ENCODE measurements at regions not wholly inside any gene's neighbourhood (a gene's known extent, or its start where the extent isn't known, plus 50 kb on each side); places are given as distances from the start of the nearest gene placed in this dataset.

DNA sequence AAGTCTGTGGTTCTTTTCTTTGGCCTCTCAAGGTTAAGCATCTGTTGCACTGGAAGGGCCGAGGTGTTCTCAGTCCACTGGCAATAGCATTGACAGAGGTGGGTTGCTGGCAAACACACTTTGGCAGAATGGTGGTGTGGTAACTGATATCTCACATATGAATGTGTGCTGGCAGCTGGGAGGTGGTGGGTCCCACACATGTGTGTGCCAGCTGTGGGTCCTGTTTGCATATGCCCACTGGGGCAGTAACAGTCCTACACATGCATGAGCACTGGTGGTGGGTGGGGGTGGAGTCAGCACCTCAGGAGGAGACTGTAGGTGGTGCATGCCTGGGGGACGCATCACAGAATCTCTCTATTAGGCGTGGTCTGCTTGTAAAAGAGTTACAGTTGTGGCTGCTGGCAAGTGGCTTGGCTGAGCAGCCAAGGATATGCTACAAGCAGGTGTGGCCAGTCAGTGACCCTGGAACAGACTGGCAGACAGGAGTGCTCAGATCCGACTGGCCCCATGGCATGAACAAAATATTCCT lies 934.3 kb downstream of the GRIK2 start:
- Histone ChIP-seq H3K9me3 (ENCODE audit: control insufficient read depth in 2 of 2, insufficient read depth in 1 of 2, low read length in 1 of 2) (no peaks in the 10 kb centered on the region), H3K27me3 (ENCODE audit: control insufficient read depth in 2 of 2, insufficient read depth in 1 of 2, low read length in 1 of 2) (no peaks in the 10 kb centered on the region), H3K4me3 (ENCODE audit: low read length in 2 of 2) (no peak overlapping the region), H3K4me1 (ENCODE audit: control insufficient read depth in 2 of 2, insufficient read depth in 2 of 2, low read length in 2 of 2) (no peaks in the 10 kb centered on the region), H3K27ac (ENCODE audit: low read depth in 1 of 2, low read length in 1 of 2) (no peak overlapping the region), H3K36me3 (ENCODE audit: control insufficient read depth in 2 of 2, insufficient read depth in 2 of 2, low read length in 1 of 2) (no peaks in the 10 kb centered on the region)
- WGBS: 96% methylated on average over 4 of the region's 4 CpGs
- no peak for DNase-seq (ENCODE audit: low read depth in 6 of 9, low spot score in 9 of 9)

DNA sequence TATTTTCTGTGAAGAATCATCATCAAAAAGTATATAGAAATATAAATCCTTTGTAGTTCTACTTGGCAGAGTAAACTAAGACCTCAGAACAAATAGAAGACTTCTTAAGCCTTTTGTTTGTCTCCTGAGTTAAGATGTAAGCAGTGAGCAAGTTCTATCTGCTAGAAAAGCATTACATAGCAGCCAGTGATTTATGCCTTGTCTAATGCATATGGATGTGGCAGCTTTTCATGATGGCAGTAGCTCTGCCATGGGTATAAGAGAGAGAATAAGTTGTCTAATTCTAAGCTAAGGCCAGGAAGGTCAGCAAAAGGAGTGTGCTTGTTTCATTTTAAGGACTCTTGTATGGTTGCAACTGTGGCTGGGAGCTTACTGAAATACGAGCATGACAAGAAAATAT lies 920.2 kb downstream of the GRIK2 start:
- no peaks in the 10 kb centered on the region for H3K36me3 ChIP-seq (ENCODE audit: control insufficient read depth in 2 of 2, insufficient read depth in 2 of 2, low read length in 1 of 2)
- no peaks in the 10 kb centered on the region for H3K4me1 ChIP-seq (ENCODE audit: control insufficient read depth in 2 of 2, insufficient read depth in 2 of 2, low read length in 2 of 2)
- no peak overlapping the region for H3K27ac ChIP-seq (ENCODE audit: low read depth in 1 of 2, low read length in 1 of 2)
- H3K4me3 ChIP-seq (ENCODE audit: low read length in 2 of 2): no peak overlapping the region
- no peak for DNase-seq (ENCODE audit: low read depth in 6 of 9, low spot score in 9 of 9)
- WGBS: 92% methylated on average over 1 of the region's 1 CpG
- H3K9me3 ChIP-seq (ENCODE audit: control insufficient read depth in 2 of 2, insufficient read depth in 1 of 2, low read length in 1 of 2): no peaks in the 10 kb centered on the region
- no peaks in the 10 kb centered on the region for H3K27me3 ChIP-seq (ENCODE audit: control insufficient read depth in 2 of 2, insufficient read depth in 1 of 2, low read length in 1 of 2)

DNA sequence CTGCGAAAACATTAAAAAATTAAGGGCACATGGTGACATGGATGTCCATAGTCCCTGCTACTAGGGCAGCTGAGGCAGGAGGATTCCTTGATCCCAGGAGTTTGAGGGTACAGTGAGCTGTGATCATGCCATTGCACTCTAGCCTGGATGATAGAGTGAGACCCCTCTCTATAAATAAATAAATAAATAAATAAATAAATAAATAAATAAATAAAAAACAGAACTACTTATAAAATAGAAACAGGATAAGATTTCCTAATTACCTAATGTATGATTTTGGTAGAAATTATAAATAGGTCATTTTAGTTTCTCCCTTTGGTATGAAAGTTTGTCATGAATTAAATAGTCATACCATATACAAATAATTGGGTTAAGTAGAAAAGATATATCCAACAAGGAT lies 916.2 kb downstream of the GRIK2 start:
- 91% methylated on average over 1 of the region's 1 CpG for WGBS
- H3K36me3 ChIP-seq (ENCODE audit: control insufficient read depth in 2 of 2, insufficient read depth in 2 of 2, low read length in 1 of 2): no peaks in the 10 kb centered on the region
- no peaks in the 10 kb centered on the region for H3K27me3 ChIP-seq (ENCODE audit: control insufficient read depth in 2 of 2, insufficient read depth in 1 of 2, low read length in 1 of 2)
- no peak overlapping the region for H3K27ac ChIP-seq (ENCODE audit: low read depth in 1 of 2, low read length in 1 of 2)
- DNase-seq (ENCODE audit: low read depth in 6 of 9, low spot score in 9 of 9): no peak
- no peak overlapping the region for H3K4me3 ChIP-seq (ENCODE audit: low read length in 2 of 2)
- H3K4me1 ChIP-seq (ENCODE audit: control insufficient read depth in 2 of 2, insufficient read depth in 2 of 2, low read length in 2 of 2): no peaks in the 10 kb centered on the region
- H3K9me3 ChIP-seq (ENCODE audit: control insufficient read depth in 2 of 2, insufficient read depth in 1 of 2, low read length in 1 of 2): peaks cover 0 to 5% of the 10 kb centered on the region in 2 donors

DNA sequence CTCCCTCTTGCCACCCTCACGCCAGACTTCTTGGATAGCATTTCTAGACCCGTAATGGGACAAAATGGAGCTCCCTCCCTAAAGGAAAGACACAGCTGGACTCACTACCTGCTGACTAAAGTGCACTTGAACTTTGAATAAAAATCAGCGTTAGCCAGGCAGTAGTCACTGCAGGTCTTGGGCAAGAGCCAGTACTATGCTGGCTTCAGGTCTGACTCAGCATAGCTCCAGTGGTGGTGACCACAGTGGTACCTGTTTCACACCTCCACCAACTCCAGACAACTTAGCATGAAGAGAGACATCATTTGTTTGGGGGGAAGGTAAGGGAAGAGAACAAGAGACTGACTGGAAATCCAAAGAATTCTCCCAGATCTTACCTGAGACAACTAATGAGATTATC lies 906.8 kb downstream of the GRIK2 start:
- Histone ChIP-seq H3K27ac (ENCODE audit: low read depth in 1 of 2, low read length in 1 of 2) (no peak overlapping the region), H3K27me3 (ENCODE audit: control insufficient read depth in 2 of 2, insufficient read depth in 1 of 2, low read length in 1 of 2) (no peaks in the 10 kb centered on the region), H3K4me1 (ENCODE audit: control insufficient read depth in 2 of 2, insufficient read depth in 2 of 2, low read length in 2 of 2) (no peaks in the 10 kb centered on the region), H3K36me3 (ENCODE audit: control insufficient read depth in 2 of 2, insufficient read depth in 2 of 2, low read length in 1 of 2) (no peaks in the 10 kb centered on the region), H3K4me3 (ENCODE audit: low read length in 2 of 2) (no peak overlapping the region), H3K9me3 (ENCODE audit: control insufficient read depth in 2 of 2, insufficient read depth in 1 of 2, low read length in 1 of 2) (peaks cover 1 to 3% of the 10 kb centered on the region in 2 donors)
- whole genome bisulfite sequencing: 92% methylated on average over 3 of the region's 3 CpGs
- DNase-seq (ENCODE audit: low read depth in 6 of 9, low spot score in 9 of 9): no peak

DNA sequence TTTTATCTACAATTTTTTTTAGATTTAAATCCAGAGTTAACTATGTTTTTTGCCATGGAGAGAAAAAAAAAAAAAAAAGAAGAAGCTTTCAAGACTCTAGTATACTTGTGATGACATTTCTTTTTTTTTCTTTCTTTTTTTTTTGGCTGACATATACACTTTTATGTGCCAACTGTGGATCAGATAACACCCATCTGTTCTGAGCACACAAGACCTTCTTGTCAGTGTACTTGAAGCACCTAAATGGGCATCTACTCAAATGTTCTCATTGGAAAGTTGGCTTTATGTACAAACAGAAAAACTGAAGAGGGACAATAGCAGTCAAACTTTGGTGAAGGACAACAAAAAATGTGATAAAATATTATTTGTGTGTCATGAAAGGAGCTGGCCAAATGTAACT lies 904.5 kb downstream of the GRIK2 start:
- Histone ChIP-seq H3K4me3 (ENCODE audit: low read length in 2 of 2) (no peak overlapping the region), H3K9me3 (ENCODE audit: control insufficient read depth in 2 of 2, insufficient read depth in 1 of 2, low read length in 1 of 2) (peaks cover 1 to 3% of the 10 kb centered on the region in 2 donors)

More for the DNA sequence above, 904.5 kb downstream of the GRIK2 start:
- no peaks in the 10 kb centered on the region for H3K4me1 ChIP-seq (ENCODE audit: control insufficient read depth in 2 of 2, insufficient read depth in 2 of 2, low read length in 2 of 2)
- DNase-seq (ENCODE audit: low read depth in 6 of 9, low spot score in 9 of 9): no peak
- no peaks in the 10 kb centered on the region for H3K36me3 ChIP-seq (ENCODE audit: control insufficient read depth in 2 of 2, insufficient read depth in 2 of 2, low read length in 1 of 2)
- H3K27ac ChIP-seq (ENCODE audit: low read depth in 1 of 2, low read length in 1 of 2): no peak overlapping the region
- no peaks in the 10 kb centered on the region for H3K27me3 ChIP-seq (ENCODE audit: control insufficient read depth in 2 of 2, insufficient read depth in 1 of 2, low read length in 1 of 2)
